HCT116 (cell line): ENCODE measurements at regions not wholly inside any gene's neighbourhood (a gene's known extent, or its start where the extent isn't known, plus 50 kb on each side); places are given as distances from the start of the nearest gene placed in this dataset.

ENCODE experiments used
- ATAC-seq: fragments of 200-7000 bp; cut with Tn5 transposase; 2 replicates; pipeline ENCODE4 v1.9.1; 2020; ENCODE audit warnings: mild to moderate bottlenecking, moderate library complexity
- BruUV-seq: library from RNA; stranded (reverse); fragments of 400-500 nt; replicated peaks from 2 replicates; lab custom pipeline; 2021; lab: Mats Ljungman, UMichigan
- CTCF ChIA-PET: fragments of 300-600 bp; sonication (Branson Sonifier 250); formaldehyde crosslinking; loops from one replicate; lab custom pipeline; 2021; ENCODE audit warnings: antibody characterized with exemption; lab: Charles Lee
- POLR2A ChIA-PET: fragments of 300-600, 350-600 bp; sonication (Branson Sonifier 250); formaldehyde crosslinking; loops from one replicate; lab custom pipeline; 2021; ENCODE audit warnings: antibody characterized with exemption; lab: Charles Lee
- RAD21 ChIA-PET, 2 experiments: fragments of 300-600 bp; sonication (Branson Sonifier 250); formaldehyde crosslinking; loops; one replicate each; lab custom pipeline; 2023; ENCODE audit warnings: low total read pairs in 2 of 2; ENCODE audit not compliant: uncharacterized antibody in 2 of 2, unreplicated experiment in 2 of 2, low non-redundant PET in 1 of 2; lab: Charles Lee
- DNase-seq: peaks from one replicate; pipeline ENCODE4 v3.0.0-alpha.2; 2010; ENCODE audit warnings: low read depth, low spot score
- H2AFZ ChIP-seq: fragments of 200-600 bp; shearing (Covaris generic), sonication (generic); 2 replicates; pipeline ENCODE4 v1.6.1; 2017; ENCODE audit warnings: low read depth, mixed run types, mixed read lengths, antibody characterized with exemption, low read length; ENCODE audit not compliant: poor library complexity, severe bottlenecking
- H3K27ac ChIP-seq: 2 replicates; pipeline ENCODE4 v1.5.1; 2012; ENCODE audit warnings: low read depth, low read length
- H3K27me3 ChIP-seq: fragments of 200-600 bp; sonication (generic); 2 replicates; pipeline ENCODE4 v1.6.1; 2016; ENCODE audit warnings: mixed run types, low read length, mixed read lengths; ENCODE audit not compliant: insufficient read depth
- H3K36me3 ChIP-seq, 2 experiments: fragments of 200-500 bp in 1 of 2; fragments of 200-600 bp in 1 of 2; sonication (Bioruptor generic) in 1 of 2; sonication (generic) in 1 of 2; 2 replicates each; pipeline versions ENCODE4 v1.5.1 to v1.6.1; 2014 to 2016; ENCODE audit warnings: low read length in 2 of 2, inconsistent platforms in 1 of 2, mixed read lengths in 1 of 2, mixed run types in 1 of 2; ENCODE audit not compliant: insufficient read depth in 2 of 2, control insufficient read depth in 1 of 2
- H3K4me1 ChIP-seq, 2 experiments: fragments of 200-600 bp in 1 of 2; sonication (generic) in 1 of 2; 2 replicates each; pipeline versions ENCODE4 v1.5.1 to v1.6.1; 2012 to 2017; ENCODE audit warnings: low read length in 2 of 2, inconsistent platforms in 1 of 2, mild to moderate bottlenecking in 1 of 2, mixed read lengths in 1 of 2, mixed run types in 1 of 2, moderate library complexity in 1 of 2; ENCODE audit not compliant: insufficient read depth in 2 of 2, control insufficient read depth in 1 of 2
- H3K4me2 ChIP-seq: fragments of 200-600 bp; sonication (generic); 2 replicates; pipeline ENCODE4 v1.6.1; 2017; ENCODE audit warnings: mixed run types, low read length, mixed read lengths
- H3K4me3 ChIP-seq, 2 experiments: fragments of 200-600 bp in 1 of 2; sonication (generic) in 1 of 2; replicated peaks in 1 of 2; 2 replicates each; pipeline ENCODE4 v1.5.1; 2011 to 2016; ENCODE audit warnings: low read length in 2 of 2, control low read depth in 1 of 2, low read depth in 1 of 2, mild to moderate bottlenecking in 1 of 2, mixed read lengths in 1 of 2, mixed run types in 1 of 2
- H3K79me2 ChIP-seq: fragments of 200-600 bp; sonication (generic); 2 replicates; pipeline ENCODE4 v1.6.1; 2017; ENCODE audit warnings: mild to moderate bottlenecking, mixed run types, low read length, moderate library complexity, mixed read lengths; ENCODE audit not compliant: insufficient read depth
- H3K9ac ChIP-seq: fragments of 200-600 bp; sonication (generic); 2 replicates; pipeline ENCODE4 v1.6.1; 2016; ENCODE audit warnings: low read length, mixed read lengths
- H3K9me2 ChIP-seq: fragments of 200-600 bp; sonication (generic), shearing (Covaris generic); 2 replicates; pipeline ENCODE4 v1.6.1; 2017; ENCODE audit warnings: mixed run types, mild to moderate bottlenecking, moderate library complexity; ENCODE audit not compliant: insufficient read depth
- H3K9me3 ChIP-seq, 2 experiments: fragments of 200-500 bp in 1 of 2; fragments of 200-600 bp in 1 of 2; sonication (Bioruptor generic) in 1 of 2; sonication (generic) in 1 of 2; 2 replicates each; pipeline ENCODE4 v1.6.1; 2014 to 2017; ENCODE audit warnings: low read length in 2 of 2, mixed read lengths in 2 of 2, inconsistent platforms in 1 of 2, low read depth in 1 of 2, mild to moderate bottlenecking in 1 of 2, mixed run types in 1 of 2, moderate library complexity in 1 of 2; ENCODE audit not compliant: control insufficient read depth in 1 of 2, insufficient read depth in 1 of 2
- H4K20me1 ChIP-seq: fragments of 200-600 bp; sonication (generic), shearing (Covaris generic); 2 replicates; pipeline ENCODE4 v1.6.1; 2017; ENCODE audit warnings: mixed run types, mild to moderate bottlenecking, moderate library complexity; ENCODE audit not compliant: insufficient read depth
- CBX3 ChIP-seq: IDR thresholded peaks from 2 replicates; pipeline ENCODE4 v1.6.1; 2012; ENCODE audit warnings: low read depth
- CEBPB ChIP-seq: IDR thresholded peaks from 2 replicates; pipeline ENCODE4 v1.6.1; 2012; ENCODE audit warnings: low read depth
- ELF1 ChIP-seq: IDR thresholded peaks from 2 replicates; pipeline ENCODE4 v1.6.1; 2012; ENCODE audit warnings: low read depth, borderline replicate concordance
- EZH2 ChIP-seq: fragments of 200-600 bp; sonication (generic); IDR thresholded peaks from 2 replicates; pipeline ENCODE4 v1.6.1; 2017; ENCODE audit warnings: antibody characterized with exemption, mixed run types
- EZH2phosphoT487 ChIP-seq: fragments of 200-600 bp; IDR thresholded peaks from 2 replicates; pipeline ENCODE4 v1.6.1; 2018; ENCODE audit warnings: antibody characterized with exemption, borderline replicate concordance
- FOSL1 ChIP-seq: IDR thresholded peaks from 2 replicates; pipeline ENCODE4 v1.6.1; 2012; ENCODE audit warnings: low read depth
- JUND ChIP-seq: IDR thresholded peaks from 2 replicates; pipeline ENCODE4 v1.6.1; 2012
- POLR2A ChIP-seq: IDR thresholded peaks from 2 replicates; pipeline ENCODE4 v1.7.0; 2011; ENCODE audit warnings: borderline replicate concordance; ENCODE audit not compliant: insufficient read depth, insufficient read length; ENCODE audit errors: extremely low read depth
- POLR2AphosphoS5 ChIP-seq: IDR thresholded peaks from 2 replicates; pipeline ENCODE4 v1.6.1; 2011; ENCODE audit warnings: mild to moderate bottlenecking, low read depth, low read length, moderate library complexity
- RAD21 ChIP-seq: IDR thresholded peaks from 2 replicates; pipeline ENCODE4 v1.6.1; 2012; ENCODE audit warnings: low read depth, mild to moderate bottlenecking
- SIN3A ChIP-seq: IDR thresholded peaks from 2 replicates; pipeline ENCODE4 v1.6.1; 2012; ENCODE audit warnings: low read depth
- SP1 ChIP-seq: IDR thresholded peaks from 2 replicates; pipeline ENCODE4 v1.6.1; 2012; ENCODE audit warnings: low read depth
- TCF7L2 ChIP-seq: IDR thresholded peaks from 2 replicates; pipeline ENCODE4 v1.7.0; 2011; ENCODE audit warnings: borderline replicate concordance, inconsistent platforms; ENCODE audit not compliant: insufficient read depth, insufficient read length; ENCODE audit errors: extremely low read depth
- ZFX ChIP-seq: fragments of 450-650 bp; IDR thresholded peaks from 2 replicates; pipeline ENCODE4 v1.6.1; 2017
- ZNF274 ChIP-seq: fragments of 200-500 bp; sonication (Bioruptor generic); IDR thresholded peaks from 2 replicates; pipeline ENCODE4 v1.6.1; 2014; ENCODE audit warnings: mild to moderate bottlenecking, low read depth, low read length, inconsistent platforms
- intact Hi-C: fragments of 100-400 bp; cut with micrococcal nuclease; formaldehyde crosslinking; loops from 2 replicates; pipeline ENCODE4 v1.10.0; 2022
- TF ChIP-seq, protein P1 (sequence below): IDR thresholded peaks from 2 replicates; pipeline ENCODE4 v1.6.1; 2012
- TF ChIP-seq, protein P2 (sequence below): IDR thresholded peaks from 2 replicates; pipeline ENCODE4 v1.6.1; 2011; ENCODE audit warnings: mild to moderate bottlenecking, low read length, moderate library complexity; ENCODE audit not compliant: insufficient replicate concordance; ENCODE audit errors: extremely low read depth
- TF ChIP-seq, protein P3 (sequence below): IDR thresholded peaks from 2 replicates; pipeline ENCODE4 v1.6.1; 2012
- TF ChIP-seq, protein P4 (sequence below): IDR thresholded peaks from 2 replicates; pipeline ENCODE4 v1.6.1; 2012; ENCODE audit warnings: low read depth

DNA sequence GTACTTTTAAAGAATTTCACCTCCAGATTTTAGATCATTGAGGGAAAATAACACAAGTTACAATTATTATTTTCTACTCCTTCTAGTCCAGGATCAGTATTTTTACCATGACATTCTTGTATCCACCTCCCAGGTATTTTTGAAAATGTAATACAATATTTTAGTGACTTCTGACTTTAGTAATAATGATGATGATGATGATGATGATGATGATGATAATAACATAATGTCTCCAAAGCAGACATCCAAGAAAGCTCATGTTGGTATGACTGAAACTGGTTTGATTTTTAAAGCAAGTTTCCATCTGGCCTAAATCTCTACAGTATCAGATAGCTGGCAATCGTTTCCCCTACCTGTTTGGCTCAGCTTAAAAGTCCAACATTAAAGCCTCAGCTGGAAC, 140.0 kb upstream of the GULP1 start:
- H3K4me3 ChIP-seq: no peak overlapping the region

More for the DNA sequence above, 140.0 kb upstream of the GULP1 start:
- TF ChIP-seq ZFX (no peak), CBX3 (no peak), SIN3A (no peak), POLR2AphosphoS5 (no peak), JUND (no peak), SP1 (no peak), TCF7L2 (no peak), EZH2 (no peak), ZNF274 (no peak), POLR2A (no peak), RAD21 (no peak), ELF1 (no peak), EZH2phosphoT487 (no peak), CEBPB (no peak), FOSL1 (no peak)
- TF ChIP-seq, protein P1, sequence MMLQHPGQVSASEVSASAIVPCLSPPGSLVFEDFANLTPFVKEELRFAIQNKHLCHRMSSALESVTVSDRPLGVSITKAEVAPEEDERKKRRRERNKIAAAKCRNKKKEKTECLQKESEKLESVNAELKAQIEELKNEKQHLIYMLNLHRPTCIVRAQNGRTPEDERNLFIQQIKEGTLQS: no peak
- TF ChIP-seq, protein P2, sequence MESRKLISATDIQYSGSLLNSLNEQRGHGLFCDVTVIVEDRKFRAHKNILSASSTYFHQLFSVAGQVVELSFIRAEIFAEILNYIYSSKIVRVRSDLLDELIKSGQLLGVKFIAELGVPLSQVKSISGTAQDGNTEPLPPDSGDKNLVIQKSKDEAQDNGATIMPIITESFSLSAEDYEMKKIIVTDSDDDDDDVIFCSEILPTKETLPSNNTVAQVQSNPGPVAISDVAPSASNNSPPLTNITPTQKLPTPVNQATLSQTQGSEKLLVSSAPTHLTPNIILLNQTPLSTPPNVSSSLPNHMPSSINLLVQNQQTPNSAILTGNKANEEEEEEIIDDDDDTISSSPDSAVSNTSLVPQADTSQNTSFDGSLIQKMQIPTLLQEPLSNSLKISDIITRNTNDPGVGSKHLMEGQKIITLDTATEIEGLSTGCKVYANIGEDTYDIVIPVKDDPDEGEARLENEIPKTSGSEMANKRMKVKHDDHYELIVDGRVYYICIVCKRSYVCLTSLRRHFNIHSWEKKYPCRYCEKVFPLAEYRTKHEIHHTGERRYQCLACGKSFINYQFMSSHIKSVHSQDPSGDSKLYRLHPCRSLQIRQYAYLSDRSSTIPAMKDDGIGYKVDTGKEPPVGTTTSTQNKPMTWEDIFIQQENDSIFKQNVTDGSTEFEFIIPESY: no peak
- TF ChIP-seq, protein P3, sequence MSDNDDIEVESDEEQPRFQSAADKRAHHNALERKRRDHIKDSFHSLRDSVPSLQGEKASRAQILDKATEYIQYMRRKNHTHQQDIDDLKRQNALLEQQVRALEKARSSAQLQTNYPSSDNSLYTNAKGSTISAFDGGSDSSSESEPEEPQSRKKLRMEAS: no peak
- TF ChIP-seq, protein P4, sequence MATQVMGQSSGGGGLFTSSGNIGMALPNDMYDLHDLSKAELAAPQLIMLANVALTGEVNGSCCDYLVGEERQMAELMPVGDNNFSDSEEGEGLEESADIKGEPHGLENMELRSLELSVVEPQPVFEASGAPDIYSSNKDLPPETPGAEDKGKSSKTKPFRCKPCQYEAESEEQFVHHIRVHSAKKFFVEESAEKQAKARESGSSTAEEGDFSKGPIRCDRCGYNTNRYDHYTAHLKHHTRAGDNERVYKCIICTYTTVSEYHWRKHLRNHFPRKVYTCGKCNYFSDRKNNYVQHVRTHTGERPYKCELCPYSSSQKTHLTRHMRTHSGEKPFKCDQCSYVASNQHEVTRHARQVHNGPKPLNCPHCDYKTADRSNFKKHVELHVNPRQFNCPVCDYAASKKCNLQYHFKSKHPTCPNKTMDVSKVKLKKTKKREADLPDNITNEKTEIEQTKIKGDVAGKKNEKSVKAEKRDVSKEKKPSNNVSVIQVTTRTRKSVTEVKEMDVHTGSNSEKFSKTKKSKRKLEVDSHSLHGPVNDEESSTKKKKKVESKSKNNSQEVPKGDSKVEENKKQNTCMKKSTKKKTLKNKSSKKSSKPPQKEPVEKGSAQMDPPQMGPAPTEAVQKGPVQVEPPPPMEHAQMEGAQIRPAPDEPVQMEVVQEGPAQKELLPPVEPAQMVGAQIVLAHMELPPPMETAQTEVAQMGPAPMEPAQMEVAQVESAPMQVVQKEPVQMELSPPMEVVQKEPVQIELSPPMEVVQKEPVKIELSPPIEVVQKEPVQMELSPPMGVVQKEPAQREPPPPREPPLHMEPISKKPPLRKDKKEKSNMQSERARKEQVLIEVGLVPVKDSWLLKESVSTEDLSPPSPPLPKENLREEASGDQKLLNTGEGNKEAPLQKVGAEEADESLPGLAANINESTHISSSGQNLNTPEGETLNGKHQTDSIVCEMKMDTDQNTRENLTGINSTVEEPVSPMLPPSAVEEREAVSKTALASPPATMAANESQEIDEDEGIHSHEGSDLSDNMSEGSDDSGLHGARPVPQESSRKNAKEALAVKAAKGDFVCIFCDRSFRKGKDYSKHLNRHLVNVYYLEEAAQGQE: no peak
- Histone ChIP-seq H3K79me2 (no peaks in the 10 kb centered on the region), H3K27ac (no peak overlapping the region), H4K20me1 (no peaks in the 10 kb centered on the region), H3K36me3 (no peaks in the 10 kb centered on the region), H3K9me3 (no peaks in the 10 kb centered on the region), H2AFZ (no peak overlapping the region), H3K9ac (no peak overlapping the region), H3K9me2 (no peaks in the 10 kb centered on the region), H3K4me2 (no peak overlapping the region), H3K27me3 (no peaks in the 10 kb centered on the region), H3K4me1 (no peaks in the 10 kb centered on the region)
- DNase-seq: no peak
- intact Hi-C loops: no loop called here
- ChIA-PET POLR2A (no interaction called here), RAD21 (no interaction called here), CTCF (no interaction called here)
- BruUV-seq: no TSS peak
- no peak for ATAC-seq
